KMS-11 (cell line): ENCODE measurements at regions not wholly inside any gene's neighbourhood (a gene's known extent, or its start where the extent isn't known, plus 50 kb on each side); places are given as distances from the start of the nearest gene placed in this dataset.

Experiments
- H2AFZ ChIP-seq: fragments of 200-600 bp; sonication (generic); 2 replicates; pipeline ENCODE4 v1.6.1; 2016; ENCODE audit warnings: antibody characterized with exemption, mixed run types, low read depth
- H3K27ac ChIP-seq: fragments of 200-600 bp; sonication (generic); 2 replicates; pipeline ENCODE4 v1.6.1; 2016; ENCODE audit warnings: mild to moderate bottlenecking, mixed run types
- H3K27me3 ChIP-seq: fragments of 200-600 bp; sonication (generic); 2 replicates; pipeline ENCODE4 v1.6.1; 2017; ENCODE audit warnings: mild to moderate bottlenecking, low read depth, mixed run types, moderate library complexity; ENCODE audit not compliant: insufficient read depth
- H3K36me3 ChIP-seq: fragments of 200-600 bp; sonication (generic); 2 replicates; pipeline ENCODE4 v1.6.1; 2017; ENCODE audit warnings: mild to moderate bottlenecking, mixed run types; ENCODE audit not compliant: insufficient read depth
- H3K4me1 ChIP-seq: fragments of 200-600 bp; sonication (generic); 2 replicates; pipeline ENCODE4 v1.6.1; 2016; ENCODE audit warnings: mild to moderate bottlenecking, low read depth, mixed run types; ENCODE audit not compliant: poor library complexity, severe bottlenecking
- H3K4me2 ChIP-seq: fragments of 200-600 bp; sonication (generic); 2 replicates; pipeline ENCODE4 v1.7.0; 2016; ENCODE audit warnings: mild to moderate bottlenecking, mixed run types
- H3K4me3 ChIP-seq: fragments of 200-600 bp; sonication (generic); IDR thresholded peaks from 2 replicates; pipeline ENCODE4 v1.6.1; 2017; ENCODE audit warnings: low read depth, low read length, mixed read lengths; ENCODE audit not compliant: insufficient read depth
- H3K79me2 ChIP-seq: fragments of 200-600 bp; sonication (generic); 2 replicates; pipeline ENCODE4 v1.6.1; 2016; ENCODE audit warnings: low read depth, mixed run types; ENCODE audit not compliant: insufficient read depth
- H3K9ac ChIP-seq: fragments of 200-600 bp; sonication (generic); 2 replicates; pipeline ENCODE4 v1.6.1; 2016; ENCODE audit warnings: mild to moderate bottlenecking, mixed run types
- H4K20me1 ChIP-seq: fragments of 200-600 bp; sonication (generic); 2 replicates; pipeline ENCODE4 v1.6.1; 2016; ENCODE audit warnings: mild to moderate bottlenecking, mixed run types; ENCODE audit not compliant: insufficient read depth
- CTCF ChIP-seq: fragments of 200-600 bp; sonication (generic); conservative IDR thresholded peaks from 2 replicates; pipeline ENCODE4 v1.6.1; 2017; ENCODE audit warnings: low read depth, mild to moderate bottlenecking, antibody characterized with exemption, low read length, moderate library complexity, mixed read lengths

DNA sequence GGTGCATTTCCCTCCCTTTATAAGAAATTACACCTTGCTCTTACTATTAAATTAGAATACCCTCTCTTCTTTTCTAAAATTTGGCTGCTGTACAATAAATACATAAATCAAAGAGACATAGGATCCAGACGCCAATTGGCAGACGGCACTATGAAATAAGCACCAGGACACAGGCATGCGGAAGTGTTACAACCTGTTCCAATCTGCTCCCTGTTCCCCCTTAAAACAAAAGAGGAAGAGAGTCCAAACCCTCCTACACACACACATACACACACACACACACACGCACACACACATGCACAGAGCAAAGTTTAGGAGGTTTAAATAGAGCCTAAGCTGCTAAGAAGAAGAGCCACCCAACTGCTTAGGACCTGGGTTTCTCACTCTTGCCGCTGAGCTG, 75.6 kb upstream of the ZNF507 start:
- no peak for TF ChIP-seq CTCF
- Histone ChIP-seq H3K79me2 (no peaks in the 10 kb centered on the region), H3K27ac (no peak overlapping the region), H3K27me3 (no peaks in the 10 kb centered on the region), H4K20me1 (no peaks in the 10 kb centered on the region), H2AFZ (no peak overlapping the region), H3K4me1 (no peaks in the 10 kb centered on the region), H3K4me3 (no peak overlapping the region), H3K9ac (no peak overlapping the region), H3K4me2 (no peak overlapping the region), H3K36me3 (no peaks in the 10 kb centered on the region)

GRCh38 chr19:32273483-32273882, 71.9 kb upstream of the ZNF507 start:
- Histone ChIP-seq H2AFZ (no peak overlapping the region), H3K27me3 (no peaks in the 10 kb centered on the region), H3K4me1 (no peaks in the 10 kb centered on the region), H3K79me2 (no peaks in the 10 kb centered on the region), H3K4me3 (no peak overlapping the region), H3K36me3 (no peaks in the 10 kb centered on the region), H3K4me2 (no peak overlapping the region), H4K20me1 (no peaks in the 10 kb centered on the region), H3K27ac (no peak overlapping the region), H3K9ac (no peak overlapping the region)
- no peak for TF ChIP-seq CTCF

DNA sequence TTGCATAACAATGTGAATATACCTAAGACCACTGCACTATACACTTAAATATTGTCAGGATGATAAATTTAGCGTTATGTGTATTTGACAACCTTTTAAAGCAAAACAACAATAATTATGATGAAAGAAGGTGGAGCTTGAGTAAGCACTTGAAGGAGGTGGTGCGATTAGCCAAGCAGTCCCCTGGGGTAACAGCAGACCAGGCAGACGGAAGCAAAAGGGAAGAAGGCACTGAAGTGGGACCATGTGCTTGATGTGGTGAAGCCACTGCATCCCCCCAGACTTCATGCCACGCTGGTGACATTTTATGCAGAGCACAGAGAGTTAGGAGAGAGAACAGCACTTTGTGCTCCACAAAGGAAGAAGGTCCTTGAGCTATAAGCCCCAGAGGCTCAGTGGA, 58.3 kb upstream of the ZNF507 start:
- Histone ChIP-seq H3K4me1 (no peaks in the 10 kb centered on the region), H2AFZ (no peak overlapping the region), H3K9ac (no peak overlapping the region), H4K20me1 (no peaks in the 10 kb centered on the region), H3K4me3 (no peak overlapping the region), H3K36me3 (no peaks in the 10 kb centered on the region), H3K4me2 (no peak overlapping the region), H3K27ac (no peak overlapping the region), H3K27me3 (no peaks in the 10 kb centered on the region), H3K79me2 (no peaks in the 10 kb centered on the region)
- no peak for TF ChIP-seq CTCF

DNA sequence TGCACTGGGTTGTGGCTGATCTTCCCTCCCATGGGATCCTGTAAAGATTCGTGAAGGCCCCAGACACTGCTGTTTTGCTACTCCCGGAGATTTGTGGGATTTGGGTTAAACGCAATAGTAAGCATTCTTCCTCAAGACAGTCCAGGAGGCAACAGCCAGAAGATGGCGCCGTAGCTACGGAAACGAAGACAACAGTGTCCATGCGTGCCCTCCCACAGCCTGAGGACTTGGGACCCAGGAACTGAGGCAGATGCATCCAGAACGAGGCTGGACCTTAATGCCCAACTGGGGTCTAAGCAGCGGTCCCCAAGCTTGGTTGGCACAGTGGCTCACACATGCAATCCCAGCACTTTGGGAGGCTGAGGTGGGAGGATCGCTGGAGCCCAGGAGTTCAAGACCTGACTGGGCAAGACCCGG, 57.6 kb upstream of the ZNF507 start:
- Histone ChIP-seq H2AFZ (no peak overlapping the region), H3K9ac (no peak overlapping the region), H3K4me2 (no peak overlapping the region), H3K4me3 (no peak overlapping the region), H3K27me3 (no peaks in the 10 kb centered on the region), H3K79me2 (no peaks in the 10 kb centered on the region), H4K20me1 (no peaks in the 10 kb centered on the region), H3K4me1 (no peaks in the 10 kb centered on the region), H3K36me3 (no peaks in the 10 kb centered on the region), H3K27ac (no peak overlapping the region)
- TF ChIP-seq CTCF, result no peak
